Astrocyte (in vitro differentiated cells and primary cell): ENCODE measurements at regions not wholly inside any gene's neighbourhood (a gene's known extent, or its start where the extent isn't known, plus 50 kb on each side); places are given as distances from the start of the nearest gene placed in this dataset.

Experiments used
- CTCF ChIP-seq: IDR thresholded peaks from 2 replicates; pipeline ENCODE4 v1.5.1; 2011; ENCODE audit warnings: low read depth, mild to moderate bottlenecking, inconsistent platforms, low read length, moderate library complexity; ENCODE audit not compliant: insufficient read depth
- EZH2 ChIP-seq: IDR thresholded peaks from 2 replicates; pipeline ENCODE4 v1.6.1; 2012; ENCODE audit warnings: mild to moderate bottlenecking, low read length, inconsistent platforms; ENCODE audit not compliant: insufficient read depth

GRCh38 chr5:23368393-23368792 lies 139.0 kb upstream of the PRDM9 start:
- TF ChIP-seq CTCF (no peak), EZH2 (no peak)
